ENCODE measurements at regions not wholly inside any gene's neighbourhood (a gene's known extent, or its start where the extent isn't known, plus 50 kb on each side); places are given as distances from the start of the nearest gene placed in this dataset.
"Not testable (repeated sequence)": the region's sequence is repeated elsewhere in the genome, so short reads cannot be mapped to it uniquely, and the experiment has no call there.

DNA sequence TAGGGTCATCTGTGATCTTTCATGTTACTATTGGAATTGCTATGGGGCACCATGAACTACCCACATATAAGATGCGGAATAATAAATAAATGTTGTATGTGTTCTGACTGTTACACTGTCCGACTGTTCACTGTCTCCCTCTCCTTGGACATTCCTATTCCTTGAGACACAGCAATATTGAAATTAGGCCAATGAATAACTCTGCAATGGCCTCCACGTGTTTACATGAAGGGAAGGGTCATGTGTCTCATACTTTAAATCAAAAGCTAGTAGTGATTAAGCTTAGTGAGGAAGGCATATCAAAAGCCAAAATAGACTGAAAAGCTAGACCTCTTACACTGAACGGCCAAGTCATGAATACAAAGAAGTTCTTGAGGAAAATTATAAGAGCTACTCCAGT, 751.3 kb downstream of the SOCS6 start:
- DNase-seq (ENCODE audit: low read depth) = no peak
- H3K4me3 ChIP-seq (ENCODE audit: control insufficient read depth, low read depth, low read length) = no peak overlapping the region
- TF ChIP-seq, protein P1, sequence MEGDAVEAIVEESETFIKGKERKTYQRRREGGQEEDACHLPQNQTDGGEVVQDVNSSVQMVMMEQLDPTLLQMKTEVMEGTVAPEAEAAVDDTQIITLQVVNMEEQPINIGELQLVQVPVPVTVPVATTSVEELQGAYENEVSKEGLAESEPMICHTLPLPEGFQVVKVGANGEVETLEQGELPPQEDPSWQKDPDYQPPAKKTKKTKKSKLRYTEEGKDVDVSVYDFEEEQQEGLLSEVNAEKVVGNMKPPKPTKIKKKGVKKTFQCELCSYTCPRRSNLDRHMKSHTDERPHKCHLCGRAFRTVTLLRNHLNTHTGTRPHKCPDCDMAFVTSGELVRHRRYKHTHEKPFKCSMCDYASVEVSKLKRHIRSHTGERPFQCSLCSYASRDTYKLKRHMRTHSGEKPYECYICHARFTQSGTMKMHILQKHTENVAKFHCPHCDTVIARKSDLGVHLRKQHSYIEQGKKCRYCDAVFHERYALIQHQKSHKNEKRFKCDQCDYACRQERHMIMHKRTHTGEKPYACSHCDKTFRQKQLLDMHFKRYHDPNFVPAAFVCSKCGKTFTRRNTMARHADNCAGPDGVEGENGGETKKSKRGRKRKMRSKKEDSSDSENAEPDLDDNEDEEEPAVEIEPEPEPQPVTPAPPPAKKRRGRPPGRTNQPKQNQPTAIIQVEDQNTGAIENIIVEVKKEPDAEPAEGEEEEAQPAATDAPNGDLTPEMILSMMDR (IDR thresholded peaks at IDR 0.05; ENCODE audit: control insufficient read depth, insufficient read depth, low read depth, low read length, missing control alignments) = no peak

DNA sequence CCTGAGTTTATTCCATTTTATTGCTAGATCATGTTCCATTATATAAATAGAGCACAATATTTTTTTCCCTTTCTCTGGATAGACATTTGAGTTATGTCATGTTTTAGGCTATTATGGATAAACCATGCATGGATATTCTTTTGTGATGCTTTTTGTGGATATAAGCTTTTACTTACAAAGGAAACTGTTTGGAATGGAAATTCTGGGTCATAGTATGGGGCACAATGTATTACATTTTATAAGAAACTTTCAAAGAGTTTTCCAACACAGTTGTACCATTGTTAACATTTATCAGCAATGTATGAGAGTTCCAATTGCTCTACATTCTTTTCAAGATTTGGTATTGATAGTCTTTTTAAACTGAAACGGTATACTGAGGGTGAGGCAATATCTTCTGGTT, 749.4 kb downstream of the SOCS6 start:
- no peak overlapping the region for H3K4me3 ChIP-seq (ENCODE audit: control insufficient read depth, low read depth, low read length)
- TF ChIP-seq, protein P1 (IDR thresholded peaks at IDR 0.05; ENCODE audit: control insufficient read depth, insufficient read depth, low read depth, low read length, missing control alignments) = no peak
- no peak for DNase-seq (ENCODE audit: low read depth)

DNA sequence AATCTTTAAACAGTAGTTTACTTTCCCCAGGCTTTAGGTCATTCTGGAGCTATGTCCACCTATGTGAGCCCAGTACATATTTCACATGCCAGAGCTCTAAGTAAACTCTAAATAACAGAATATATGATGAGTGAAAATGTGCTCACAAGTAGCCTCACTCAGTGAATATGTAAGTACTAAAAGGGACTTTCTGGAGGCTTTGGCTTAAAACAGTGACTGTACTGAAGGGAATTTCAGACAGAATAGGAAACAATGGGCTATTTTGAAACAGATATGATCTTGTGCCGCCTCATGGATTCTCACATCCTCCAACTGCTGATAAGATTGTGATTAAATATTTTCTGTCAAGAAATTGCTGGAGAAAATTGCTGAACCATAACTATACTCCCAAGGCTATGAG, 747.9 kb downstream of the SOCS6 start:
- TF ChIP-seq, protein P1 (IDR thresholded peaks at IDR 0.05; ENCODE audit: control insufficient read depth, insufficient read depth, low read depth, low read length, missing control alignments) = no peak
- no peak overlapping the region for H3K4me3 ChIP-seq (ENCODE audit: control insufficient read depth, low read depth, low read length)
- DNase-seq (ENCODE audit: low read depth) = no peak

DNA sequence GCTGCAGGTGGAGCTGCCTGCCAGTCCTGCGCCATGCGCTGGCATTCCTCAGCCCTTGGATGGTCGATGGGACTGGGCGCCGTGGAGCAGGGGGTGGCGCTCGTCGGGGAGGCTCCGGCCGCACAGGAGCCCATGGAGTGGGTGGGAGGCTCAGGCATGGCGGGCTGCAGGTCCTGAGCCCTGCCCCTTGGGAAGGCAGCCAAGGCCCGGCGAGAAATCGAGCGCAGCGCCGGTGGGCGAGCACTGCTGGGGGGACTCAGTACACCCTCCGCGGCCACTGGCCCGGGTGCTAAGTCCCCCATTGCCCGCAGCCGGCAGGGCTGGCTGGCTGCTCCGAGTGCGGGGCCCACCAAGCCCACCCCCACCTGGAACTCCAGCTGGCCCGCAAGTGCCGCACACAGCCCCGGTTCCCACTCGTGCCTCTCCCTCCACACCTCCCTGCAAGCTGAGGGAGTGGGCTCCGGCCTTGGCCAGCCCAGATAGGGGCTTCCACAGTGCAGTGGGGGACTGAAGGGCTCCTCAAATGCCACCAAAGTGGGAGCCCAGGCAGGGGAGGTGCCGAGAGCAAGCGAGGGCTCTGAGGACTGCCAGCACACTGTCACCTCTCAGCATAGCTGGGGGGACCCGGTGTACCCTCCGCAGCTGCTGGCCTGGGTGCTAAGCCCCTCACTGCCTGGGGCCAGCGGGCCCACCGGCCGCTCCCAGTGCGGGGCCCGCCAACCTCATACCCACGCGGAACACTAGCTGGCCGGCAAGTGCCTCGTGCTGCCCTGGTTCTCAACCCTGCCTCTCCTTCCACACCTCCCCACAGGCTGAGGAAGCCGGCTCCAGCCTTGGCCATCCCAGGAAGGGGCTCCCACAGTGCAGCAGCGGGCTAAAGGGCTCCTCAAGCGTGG, 742.7 kb downstream of the SOCS6 start:
- DNase-seq (ENCODE audit: low read depth) = not testable (repeated sequence)

DNA sequence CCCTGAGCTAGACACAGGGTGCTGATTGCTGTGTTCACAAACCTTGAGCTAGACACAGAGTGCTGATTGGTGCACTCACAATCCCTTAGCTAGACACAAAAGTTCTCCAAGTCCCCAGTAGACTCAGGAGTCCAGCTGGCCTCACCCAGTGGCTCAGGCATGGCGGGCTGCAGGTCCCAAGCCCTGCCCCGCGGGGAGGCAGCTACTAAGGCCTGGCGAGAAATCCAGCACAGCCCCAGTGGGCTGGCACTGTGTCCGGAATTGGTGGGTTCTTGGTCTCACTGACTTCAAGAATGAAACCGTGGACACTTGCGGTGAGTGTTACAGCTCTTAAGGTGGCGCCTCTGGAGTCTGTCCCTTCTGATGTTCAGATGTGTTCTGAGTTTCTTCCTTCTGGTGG, 741.2 kb downstream of the SOCS6 start:
- not testable (repeated sequence) for H3K4me3 ChIP-seq (ENCODE audit: control insufficient read depth, low read depth, low read length); DNase-seq (ENCODE audit: low read depth)

More for the DNA sequence above, 742.7 kb downstream of the SOCS6 start:
- H3K4me3 ChIP-seq (ENCODE audit: control insufficient read depth, low read depth, low read length) = not testable (repeated sequence)

DNA sequence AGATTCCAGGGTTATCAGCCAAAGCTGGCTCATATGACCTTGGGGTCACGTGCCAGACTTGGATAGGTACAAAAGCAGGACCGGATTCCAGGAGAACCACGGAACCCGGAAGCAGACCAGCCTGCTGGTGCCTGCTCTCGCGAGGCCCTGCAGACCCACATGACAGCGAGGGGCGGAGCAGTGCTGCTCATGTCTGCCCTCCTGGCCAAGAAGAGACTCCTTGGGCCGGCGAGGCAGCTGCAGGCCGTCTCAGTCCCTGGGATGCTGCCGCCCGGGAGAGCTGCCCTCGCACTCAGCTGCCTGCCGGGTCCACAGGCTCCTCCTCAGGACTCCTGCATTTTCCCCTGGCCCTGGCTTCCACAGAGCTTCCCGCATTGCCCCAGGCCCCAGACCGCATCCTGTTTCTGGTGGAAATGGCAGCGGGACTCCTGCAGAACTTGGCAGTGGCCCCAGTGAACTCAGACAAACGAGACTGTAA, 739.5 kb downstream of the SOCS6 start:
- no peak for DNase-seq (ENCODE audit: low read depth)
- no peak overlapping the region for H3K4me3 ChIP-seq (ENCODE audit: control insufficient read depth, low read depth, low read length)

DNA sequence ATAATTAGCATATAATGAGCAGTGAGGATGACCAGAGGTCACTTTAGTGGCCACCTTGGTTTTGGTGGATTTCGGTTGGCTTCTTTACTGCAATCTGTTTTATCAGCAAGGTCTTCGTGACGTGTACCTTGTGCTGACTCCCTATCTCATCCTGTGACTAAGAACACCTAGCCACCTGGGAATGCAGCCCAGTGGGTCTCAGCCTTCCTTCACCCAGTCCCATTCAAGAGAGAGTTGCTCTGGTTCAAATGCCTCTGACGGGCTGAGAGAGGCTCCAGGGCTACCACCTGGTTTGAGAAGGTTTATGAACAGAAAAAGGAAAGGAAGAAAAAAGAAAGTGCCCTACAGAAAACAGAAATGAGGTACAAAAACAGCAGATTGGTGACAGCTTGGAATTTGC, 738.7 kb downstream of the SOCS6 start:
- no peak for DNase-seq (ENCODE audit: low read depth)
- TF ChIP-seq, protein P1 (IDR thresholded peaks at IDR 0.05; ENCODE audit: control insufficient read depth, insufficient read depth, low read depth, low read length, missing control alignments) = no peak
- H3K4me3 ChIP-seq (ENCODE audit: control insufficient read depth, low read depth, low read length) = no peak overlapping the region

More for the DNA sequence above, 739.5 kb downstream of the SOCS6 start:
- TF ChIP-seq, protein P1 (IDR thresholded peaks at IDR 0.05; ENCODE audit: control insufficient read depth, insufficient read depth, low read depth, low read length, missing control alignments) = no peak
